ENCODE measurements at regions not wholly inside any gene's neighbourhood (a gene's known extent, or its start where the extent isn't known, plus 50 kb on each side); places are given as distances from the start of the nearest gene placed in this dataset.

DNA sequence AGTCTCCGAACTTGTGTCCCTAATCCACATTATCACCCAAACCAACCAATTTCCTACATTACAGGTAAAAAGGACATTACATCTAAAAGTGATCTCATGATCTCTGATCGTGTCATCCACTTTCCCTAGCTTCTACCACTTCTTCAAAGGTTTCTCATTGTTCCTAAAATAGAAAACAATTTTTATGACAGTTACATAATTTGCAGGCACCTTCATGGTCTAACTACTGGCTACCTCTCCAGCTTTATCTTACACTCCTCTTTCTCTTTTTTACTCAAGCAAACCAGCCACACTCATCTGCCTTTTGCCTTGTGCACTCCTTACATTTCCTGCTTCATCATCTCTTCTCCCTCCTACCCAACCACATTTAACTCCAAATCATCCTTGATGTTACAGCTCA lies 886.7 kb upstream of the SORCS1 start:
- TF ChIP-seq POLR2AphosphoS5 (IDR thresholded peaks at IDR 0.05; ENCODE audit: low read depth) (no peak), EZH2 (IDR thresholded peaks at IDR 0.05; ENCODE audit: low read depth, unreplicated experiment) (no peak), STAT1 (IDR thresholded peaks at IDR 0.05; ENCODE audit: unreplicated experiment) (no peak), JUNB (IDR thresholded peaks at IDR 0.05; ENCODE audit: unreplicated experiment) (no peak), EZH2phosphoT487 (IDR thresholded peaks at IDR 0.05; ENCODE audit: unreplicated experiment) (no peak), CREB1 (CRISPR knock-in tag; IDR thresholded peaks at IDR 0.05; ENCODE audit: low read depth) (no peak), ZNF331 (CRISPR knock-in tag; IDR thresholded peaks at IDR 0.05; ENCODE audit: low read depth) (no peak), ZNF114 (CRISPR knock-in tag; IDR thresholded peaks at IDR 0.05) (no peak)
- TF ChIP-seq, protein P1, sequence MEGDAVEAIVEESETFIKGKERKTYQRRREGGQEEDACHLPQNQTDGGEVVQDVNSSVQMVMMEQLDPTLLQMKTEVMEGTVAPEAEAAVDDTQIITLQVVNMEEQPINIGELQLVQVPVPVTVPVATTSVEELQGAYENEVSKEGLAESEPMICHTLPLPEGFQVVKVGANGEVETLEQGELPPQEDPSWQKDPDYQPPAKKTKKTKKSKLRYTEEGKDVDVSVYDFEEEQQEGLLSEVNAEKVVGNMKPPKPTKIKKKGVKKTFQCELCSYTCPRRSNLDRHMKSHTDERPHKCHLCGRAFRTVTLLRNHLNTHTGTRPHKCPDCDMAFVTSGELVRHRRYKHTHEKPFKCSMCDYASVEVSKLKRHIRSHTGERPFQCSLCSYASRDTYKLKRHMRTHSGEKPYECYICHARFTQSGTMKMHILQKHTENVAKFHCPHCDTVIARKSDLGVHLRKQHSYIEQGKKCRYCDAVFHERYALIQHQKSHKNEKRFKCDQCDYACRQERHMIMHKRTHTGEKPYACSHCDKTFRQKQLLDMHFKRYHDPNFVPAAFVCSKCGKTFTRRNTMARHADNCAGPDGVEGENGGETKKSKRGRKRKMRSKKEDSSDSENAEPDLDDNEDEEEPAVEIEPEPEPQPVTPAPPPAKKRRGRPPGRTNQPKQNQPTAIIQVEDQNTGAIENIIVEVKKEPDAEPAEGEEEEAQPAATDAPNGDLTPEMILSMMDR (conservative IDR thresholded peaks at IDR 0.05; ENCODE audit: low read depth in 2 of 2): no peak
- TF ChIP-seq, protein P2, sequence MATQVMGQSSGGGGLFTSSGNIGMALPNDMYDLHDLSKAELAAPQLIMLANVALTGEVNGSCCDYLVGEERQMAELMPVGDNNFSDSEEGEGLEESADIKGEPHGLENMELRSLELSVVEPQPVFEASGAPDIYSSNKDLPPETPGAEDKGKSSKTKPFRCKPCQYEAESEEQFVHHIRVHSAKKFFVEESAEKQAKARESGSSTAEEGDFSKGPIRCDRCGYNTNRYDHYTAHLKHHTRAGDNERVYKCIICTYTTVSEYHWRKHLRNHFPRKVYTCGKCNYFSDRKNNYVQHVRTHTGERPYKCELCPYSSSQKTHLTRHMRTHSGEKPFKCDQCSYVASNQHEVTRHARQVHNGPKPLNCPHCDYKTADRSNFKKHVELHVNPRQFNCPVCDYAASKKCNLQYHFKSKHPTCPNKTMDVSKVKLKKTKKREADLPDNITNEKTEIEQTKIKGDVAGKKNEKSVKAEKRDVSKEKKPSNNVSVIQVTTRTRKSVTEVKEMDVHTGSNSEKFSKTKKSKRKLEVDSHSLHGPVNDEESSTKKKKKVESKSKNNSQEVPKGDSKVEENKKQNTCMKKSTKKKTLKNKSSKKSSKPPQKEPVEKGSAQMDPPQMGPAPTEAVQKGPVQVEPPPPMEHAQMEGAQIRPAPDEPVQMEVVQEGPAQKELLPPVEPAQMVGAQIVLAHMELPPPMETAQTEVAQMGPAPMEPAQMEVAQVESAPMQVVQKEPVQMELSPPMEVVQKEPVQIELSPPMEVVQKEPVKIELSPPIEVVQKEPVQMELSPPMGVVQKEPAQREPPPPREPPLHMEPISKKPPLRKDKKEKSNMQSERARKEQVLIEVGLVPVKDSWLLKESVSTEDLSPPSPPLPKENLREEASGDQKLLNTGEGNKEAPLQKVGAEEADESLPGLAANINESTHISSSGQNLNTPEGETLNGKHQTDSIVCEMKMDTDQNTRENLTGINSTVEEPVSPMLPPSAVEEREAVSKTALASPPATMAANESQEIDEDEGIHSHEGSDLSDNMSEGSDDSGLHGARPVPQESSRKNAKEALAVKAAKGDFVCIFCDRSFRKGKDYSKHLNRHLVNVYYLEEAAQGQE (IDR thresholded peaks at IDR 0.05; ENCODE audit: unreplicated experiment): no peak
- TF ChIP-seq, protein P3, sequence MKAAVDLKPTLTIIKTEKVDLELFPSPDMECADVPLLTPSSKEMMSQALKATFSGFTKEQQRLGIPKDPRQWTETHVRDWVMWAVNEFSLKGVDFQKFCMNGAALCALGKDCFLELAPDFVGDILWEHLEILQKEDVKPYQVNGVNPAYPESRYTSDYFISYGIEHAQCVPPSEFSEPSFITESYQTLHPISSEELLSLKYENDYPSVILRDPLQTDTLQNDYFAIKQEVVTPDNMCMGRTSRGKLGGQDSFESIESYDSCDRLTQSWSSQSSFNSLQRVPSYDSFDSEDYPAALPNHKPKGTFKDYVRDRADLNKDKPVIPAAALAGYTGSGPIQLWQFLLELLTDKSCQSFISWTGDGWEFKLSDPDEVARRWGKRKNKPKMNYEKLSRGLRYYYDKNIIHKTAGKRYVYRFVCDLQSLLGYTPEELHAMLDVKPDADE (IDR thresholded peaks at IDR 0.05): no peak

All from GM23338 (cell line).